ENCODE measurements at regions not wholly inside any gene's neighbourhood (a gene's known extent, or its start where the extent isn't known, plus 50 kb on each side); places are given as distances from the start of the nearest gene placed in this dataset.

- no peaks in the 10 kb centered on the region for H3K4me1 Mint-ChIP-seq
- Histone ChIP-seq H3K36me3 (ENCODE audit: control insufficient read depth, insufficient read depth, low read length) (no peaks in the 10 kb centered on the region), H3K4me1 (ENCODE audit: control insufficient read depth, insufficient read depth, low read length, poor library complexity, severe bottlenecking) (no peaks in the 10 kb centered on the region), H3K4me3 (ENCODE audit: low read depth, low read length) (no peak overlapping the region), H3K27ac (ENCODE audit: insufficient read depth, low read length, poor library complexity, severe bottlenecking) (no peak overlapping the region), H3K27me3 (ENCODE audit: control insufficient read depth, insufficient read depth, low read length) (peaks cover 2% of the 10 kb centered on the region), H3K9me3 (ENCODE audit: control insufficient read depth in 2 of 2, low read length in 2 of 2) (no peaks in the 10 kb centered on the region)
- H3K36me3 Mint-ChIP-seq, result no peaks in the 10 kb centered on the region
- peaks cover 0 to 3% (median 0%) of the 10 kb centered on the region in 7 donors for H3K9me3 Mint-ChIP-seq
- H3K27ac Mint-ChIP-seq, result no peak overlapping the region
- DNase-seq (no peak), ATAC-seq (ENCODE audit: low read depth in 2 of 2) (no peak)
- peaks cover 11% of the 10 kb centered on the region for H3K27me3 Mint-ChIP-seq
- no peak overlapping the region for H3K4me3 Mint-ChIP-seq
Measured at GRCh38 chr12:58441483-58441882, 478.8 kb downstream of the LRIG3 start.

- Mint-ChIP-seq H3K4me3 (no peak overlapping the region), H3K9me3 (peaks cover 0 to 3% (median 0%) of the 10 kb centered on the region in 7 donors)
- peak in 1 of 3 donors; percentile 17 for DNase-seq
Measured at GRCh38 chr12:58443273-58443980, 476.9 kb downstream of the LRIG3 start.

GRCh38 chr12:58443981-58444371 is 476.3 kb downstream of the LRIG3 start:
- H3K9me3 ChIP-seq (ENCODE audit: control insufficient read depth in 2 of 2, low read length in 2 of 2), result no peaks in the 10 kb centered on the region
- Mint-ChIP-seq H3K4me3 (no peak overlapping the region), H3K27ac (no peak overlapping the region), H3K9me3 (peaks cover 0 to 3% (median 0%) of the 10 kb centered on the region in 7 donors), H3K27me3 (peaks cover 4% of the 10 kb centered on the region), H3K4me1 (no peaks in the 10 kb centered on the region), H3K36me3 (no peaks in the 10 kb centered on the region)
- H3K27ac ChIP-seq (ENCODE audit: insufficient read depth, low read length, poor library complexity, severe bottlenecking), result no peak overlapping the region
- no peak overlapping the region for H3K4me3 ChIP-seq (ENCODE audit: low read depth, low read length)
- H3K36me3 ChIP-seq (ENCODE audit: control insufficient read depth, insufficient read depth, low read length), result no peaks in the 10 kb centered on the region
- no peak for ATAC-seq (ENCODE audit: low read depth in 2 of 2)
- H3K4me1 ChIP-seq (ENCODE audit: control insufficient read depth, insufficient read depth, low read length, poor library complexity, severe bottlenecking), result no peaks in the 10 kb centered on the region
- peaks cover 2% of the 10 kb centered on the region for H3K27me3 ChIP-seq (ENCODE audit: control insufficient read depth, insufficient read depth, low read length)
- no peak for DNase-seq

More at GRCh38 chr12:58443273-58443980, 476.9 kb downstream of the LRIG3 start:
- H3K36me3 ChIP-seq (ENCODE audit: control insufficient read depth, insufficient read depth, low read length), result no peaks in the 10 kb centered on the region
- H3K4me1 ChIP-seq (ENCODE audit: control insufficient read depth, insufficient read depth, low read length, poor library complexity, severe bottlenecking), result no peaks in the 10 kb centered on the region
- H3K36me3 Mint-ChIP-seq, result no peaks in the 10 kb centered on the region
- no peak for ATAC-seq (ENCODE audit: low read depth in 2 of 2)
- no peak overlapping the region for H3K4me3 ChIP-seq (ENCODE audit: low read depth, low read length)
- peak overlapping the region in 1 of 3 donors; percentile 81 for H3K27ac Mint-ChIP-seq
- no peak overlapping the region for H3K27ac ChIP-seq (ENCODE audit: insufficient read depth, low read length, poor library complexity, severe bottlenecking)
- H3K4me1 Mint-ChIP-seq, result no peaks in the 10 kb centered on the region
- H3K27me3 Mint-ChIP-seq, result peaks cover 6% of the 10 kb centered on the region
- no peaks in the 10 kb centered on the region for H3K9me3 ChIP-seq (ENCODE audit: control insufficient read depth in 2 of 2, low read length in 2 of 2)
- peaks cover 2% of the 10 kb centered on the region for H3K27me3 ChIP-seq (ENCODE audit: control insufficient read depth, insufficient read depth, low read length)

- H3K27ac Mint-ChIP-seq, result no peak overlapping the region
- no peak overlapping the region for H3K27ac ChIP-seq (ENCODE audit: insufficient read depth, low read length, poor library complexity, severe bottlenecking)
- H3K9me3 ChIP-seq (ENCODE audit: control insufficient read depth in 2 of 2, low read length in 2 of 2), result no peaks in the 10 kb centered on the region
- no peaks in the 10 kb centered on the region for H3K36me3 ChIP-seq (ENCODE audit: control insufficient read depth, insufficient read depth, low read length)
- DNase-seq, result no peak
- H3K27me3 Mint-ChIP-seq, result peaks cover 11% of the 10 kb centered on the region
- no peak overlapping the region for H3K4me3 Mint-ChIP-seq
- no peaks in the 10 kb centered on the region for H3K4me1 ChIP-seq (ENCODE audit: control insufficient read depth, insufficient read depth, low read length, poor library complexity, severe bottlenecking)
- H3K4me1 Mint-ChIP-seq, result no peaks in the 10 kb centered on the region
- no peaks in the 10 kb centered on the region for H3K27me3 ChIP-seq (ENCODE audit: control insufficient read depth, insufficient read depth, low read length)
- peaks cover 0 to 2% (median 0%) of the 10 kb centered on the region in 7 donors for H3K9me3 Mint-ChIP-seq
- no peak overlapping the region for H3K4me3 ChIP-seq (ENCODE audit: low read depth, low read length)
- H3K36me3 Mint-ChIP-seq, result no peaks in the 10 kb centered on the region
- no peak for ATAC-seq (ENCODE audit: low read depth in 2 of 2)
Measured at GRCh38 chr12:58450868-58451482, 469.3 kb downstream of the LRIG3 start.

- no peaks in the 10 kb centered on the region for H3K36me3 ChIP-seq (ENCODE audit: control insufficient read depth, insufficient read depth, low read length)
- no peak overlapping the region for H3K4me3 ChIP-seq (ENCODE audit: low read depth, low read length)
- no peaks in the 10 kb centered on the region for H3K9me3 ChIP-seq (ENCODE audit: control insufficient read depth in 2 of 2, low read length in 2 of 2)
- ATAC-seq (ENCODE audit: low read depth in 2 of 2) (no peak), DNase-seq (no peak)
- no peaks in the 10 kb centered on the region for H3K27me3 ChIP-seq (ENCODE audit: control insufficient read depth, insufficient read depth, low read length)
- peaks cover 9% of the 10 kb centered on the region for H3K27me3 Mint-ChIP-seq
- no peak overlapping the region for H3K27ac Mint-ChIP-seq
- no peak overlapping the region for H3K4me3 Mint-ChIP-seq
- peaks cover 0 to 2% (median 0%) of the 10 kb centered on the region in 7 donors for H3K9me3 Mint-ChIP-seq
- no peak overlapping the region for H3K27ac ChIP-seq (ENCODE audit: insufficient read depth, low read length, poor library complexity, severe bottlenecking)
- no peaks in the 10 kb centered on the region for H3K4me1 Mint-ChIP-seq
- no peaks in the 10 kb centered on the region for H3K4me1 ChIP-seq (ENCODE audit: control insufficient read depth, insufficient read depth, low read length, poor library complexity, severe bottlenecking)
- H3K36me3 Mint-ChIP-seq, result no peaks in the 10 kb centered on the region
Measured at GRCh38 chr12:58452546-58452945, 467.8 kb downstream of the LRIG3 start.

- ATAC-seq (ENCODE audit: low read depth in 2 of 2), result no peak
- Mint-ChIP-seq H3K36me3 (no peaks in the 10 kb centered on the region), H3K27me3 (peaks cover 11% of the 10 kb centered on the region), H3K4me3 (no peak overlapping the region), H3K9me3 (peaks cover 0 to 2% (median 0%) of the 10 kb centered on the region in 7 donors), H3K27ac (no peak overlapping the region), H3K4me1 (no peaks in the 10 kb centered on the region)
- Histone ChIP-seq H3K9me3 (ENCODE audit: control insufficient read depth in 2 of 2, low read length in 2 of 2) (no peaks in the 10 kb centered on the region), H3K4me3 (ENCODE audit: low read depth, low read length) (no peak overlapping the region), H3K4me1 (ENCODE audit: control insufficient read depth, insufficient read depth, low read length, poor library complexity, severe bottlenecking) (no peaks in the 10 kb centered on the region), H3K36me3 (ENCODE audit: control insufficient read depth, insufficient read depth, low read length) (no peaks in the 10 kb centered on the region), H3K27ac (ENCODE audit: insufficient read depth, low read length, poor library complexity, severe bottlenecking) (no peak overlapping the region), H3K27me3 (ENCODE audit: control insufficient read depth, insufficient read depth, low read length) (no peaks in the 10 kb centered on the region)
- no peak for DNase-seq
Measured at GRCh38 chr12:58453306-58453705, 467.0 kb downstream of the LRIG3 start.

GRCh38 chr12:58455136-58455535 is 465.2 kb downstream of the LRIG3 start:
- Histone ChIP-seq H3K36me3 (ENCODE audit: control insufficient read depth, insufficient read depth, low read length) (no peaks in the 10 kb centered on the region), H3K4me3 (ENCODE audit: low read depth, low read length) (no peak overlapping the region), H3K27me3 (ENCODE audit: control insufficient read depth, insufficient read depth, low read length) (no peaks in the 10 kb centered on the region), H3K4me1 (ENCODE audit: control insufficient read depth, insufficient read depth, low read length, poor library complexity, severe bottlenecking) (no peaks in the 10 kb centered on the region), H3K27ac (ENCODE audit: insufficient read depth, low read length, poor library complexity, severe bottlenecking) (no peak overlapping the region), H3K9me3 (ENCODE audit: control insufficient read depth in 2 of 2, low read length in 2 of 2) (no peaks in the 10 kb centered on the region)
- DNase-seq (no peak), ATAC-seq (ENCODE audit: low read depth in 2 of 2) (no peak)
- peaks cover 0 to 2% (median 0%) of the 10 kb centered on the region in 7 donors for H3K9me3 Mint-ChIP-seq
- peaks cover 4% of the 10 kb centered on the region for H3K27me3 Mint-ChIP-seq
- no peak overlapping the region for H3K27ac Mint-ChIP-seq
- no peak overlapping the region for H3K4me3 Mint-ChIP-seq
- H3K4me1 Mint-ChIP-seq, result no peaks in the 10 kb centered on the region
- no peaks in the 10 kb centered on the region for H3K36me3 Mint-ChIP-seq

- Mint-ChIP-seq H3K4me1 (no peaks in the 10 kb centered on the region), H3K4me3 (no peak overlapping the region), H3K36me3 (no peaks in the 10 kb centered on the region), H3K27me3 (peaks cover 4% of the 10 kb centered on the region), H3K9me3 (peaks cover 0 to 1% (median 0%) of the 10 kb centered on the region in 7 donors), H3K27ac (no peak overlapping the region)
- Histone ChIP-seq H3K36me3 (ENCODE audit: control insufficient read depth, insufficient read depth, low read length) (no peaks in the 10 kb centered on the region), H3K9me3 (ENCODE audit: control insufficient read depth in 2 of 2, low read length in 2 of 2) (no peaks in the 10 kb centered on the region), H3K27ac (ENCODE audit: insufficient read depth, low read length, poor library complexity, severe bottlenecking) (no peak overlapping the region), H3K4me1 (ENCODE audit: control insufficient read depth, insufficient read depth, low read length, poor library complexity, severe bottlenecking) (no peaks in the 10 kb centered on the region), H3K4me3 (ENCODE audit: low read depth, low read length) (no peak overlapping the region), H3K27me3 (ENCODE audit: control insufficient read depth, insufficient read depth, low read length) (no peaks in the 10 kb centered on the region)
- DNase-seq (no peak), ATAC-seq (ENCODE audit: low read depth in 2 of 2) (no peak)
Measured at GRCh38 chr12:58458102-58458501, 462.2 kb downstream of the LRIG3 start.

All from CD4-positive, CD25-positive, alpha-beta regulatory T cell (primary cell).